Inflammatory macrophage treated with lipopolysaccharide for 4 hours (primary cell): ENCODE measurements at regions not wholly inside any gene's neighbourhood (a gene's known extent, or its start where the extent isn't known, plus 50 kb on each side); places are given as distances from the start of the nearest gene placed in this dataset.

Source experiments
- DNase-seq: peaks from one replicate; pipeline ENCODE4 v3.0.0-alpha.2; 2020

- peak; percentile 59 for DNase-seq
Observed at GRCh38 chr2:181395851-181396250, 61.3 kb upstream of the ITGA4 start.

GRCh38 chr2:181396256-181397123 is 60.7 kb upstream of the ITGA4 start:
- DNase-seq: no peak

GRCh38 chr2:181397331-181397730 is 59.9 kb upstream of the ITGA4 start:
- no peak for DNase-seq

- no peak for DNase-seq
Observed at GRCh38 chr2:181398000-181398399, 59.2 kb upstream of the ITGA4 start.

GRCh38 chr2:181399027-181399426 is 58.2 kb upstream of the ITGA4 start:
- no peak for DNase-seq

GRCh38 chr2:181404472-181404871 is 52.7 kb upstream of the ITGA4 start:
- DNase-seq: no peak

- DNase-seq: peak; percentile 84
Observed at GRCh38 chr2:181407171-181407570, 50.0 kb upstream of the ITGA4 start.
